HG03135 (cell line): ENCODE measurements at regions not wholly inside any gene's neighbourhood (a gene's known extent, or its start where the extent isn't known, plus 50 kb on each side); places are given as distances from the start of the nearest gene placed in this dataset.
"Not testable (repeated sequence)": the region's sequence is repeated elsewhere in the genome, so short reads cannot be mapped to it uniquely, and the experiment has no call there.

Source experiments
- ATAC-seq: cut with Tn5 transposase; IDR thresholded peaks from one replicate; pipeline ENCODE4 v1.9.1; 2021; ENCODE audit warnings: mild to moderate bottlenecking, moderate library complexity; ENCODE audit not compliant: unreplicated experiment

DNA sequence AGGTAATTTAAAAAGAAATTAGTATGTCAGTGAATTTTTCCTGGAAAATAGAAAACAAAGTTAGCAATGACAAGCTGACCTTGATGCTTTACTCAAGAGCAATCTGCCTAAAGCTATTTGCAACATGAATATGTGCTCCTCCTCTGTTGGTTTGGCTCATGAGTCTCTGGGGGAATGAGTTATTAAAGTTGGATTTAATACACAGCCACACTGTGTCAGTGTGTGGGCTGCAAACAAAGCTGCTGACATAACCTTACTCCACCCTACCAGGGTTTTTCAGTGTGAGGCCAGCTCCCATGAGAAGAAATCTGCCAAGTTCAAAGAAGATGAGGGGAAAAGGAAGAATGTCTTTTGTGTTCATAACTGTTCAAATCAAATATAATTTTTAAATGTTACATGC, 280.5 kb downstream of the TLL1 start:
- no peak for ATAC-seq

DNA sequence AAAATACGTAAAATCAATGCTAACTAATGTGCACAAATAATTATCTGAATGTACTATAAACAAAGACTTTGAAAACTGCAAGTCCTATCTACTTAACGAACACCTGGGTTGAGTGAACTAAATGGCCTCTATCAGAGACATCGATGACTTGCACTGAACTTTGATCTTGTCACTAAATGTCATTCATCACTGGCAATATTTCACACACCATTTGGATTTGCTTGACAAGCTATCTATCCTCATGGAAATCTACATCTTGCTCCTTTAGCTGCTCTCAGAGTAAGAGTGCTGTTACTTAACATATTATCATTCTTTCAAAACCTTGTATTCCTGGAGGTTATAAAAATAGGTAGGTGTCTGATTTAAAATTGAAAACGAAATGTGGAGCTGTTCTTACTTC, 289.3 kb downstream of the TLL1 start:
- ATAC-seq, result no peak

DNA sequence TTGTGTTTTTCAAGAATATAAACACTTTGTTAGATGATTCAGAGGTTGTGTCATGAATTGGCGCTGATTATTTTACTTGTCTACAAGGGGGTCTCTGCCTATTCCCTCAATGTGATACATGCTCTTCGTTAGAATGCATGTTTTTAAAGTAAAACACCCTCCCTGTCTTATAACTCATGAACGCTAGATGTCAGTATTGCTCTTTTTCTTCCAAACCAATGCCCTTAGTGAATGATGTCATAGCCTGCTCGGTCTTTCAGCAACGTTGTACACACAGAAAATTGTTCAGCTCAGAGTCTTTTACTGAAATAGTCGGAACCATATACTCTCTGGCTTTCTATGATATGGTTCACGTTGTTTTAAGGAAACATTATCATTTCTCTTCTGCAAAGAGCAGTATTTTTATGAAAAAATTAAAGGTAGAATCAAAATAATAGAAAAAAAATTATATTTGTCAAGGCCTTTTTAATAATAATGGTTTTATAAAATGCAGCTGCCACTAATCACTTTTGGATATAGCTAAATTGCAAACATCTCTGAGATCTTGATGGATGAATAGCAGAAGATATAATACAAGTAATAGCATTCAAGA, 292.9 kb downstream of the TLL1 start:
- ATAC-seq, result peak; percentile 96

DNA sequence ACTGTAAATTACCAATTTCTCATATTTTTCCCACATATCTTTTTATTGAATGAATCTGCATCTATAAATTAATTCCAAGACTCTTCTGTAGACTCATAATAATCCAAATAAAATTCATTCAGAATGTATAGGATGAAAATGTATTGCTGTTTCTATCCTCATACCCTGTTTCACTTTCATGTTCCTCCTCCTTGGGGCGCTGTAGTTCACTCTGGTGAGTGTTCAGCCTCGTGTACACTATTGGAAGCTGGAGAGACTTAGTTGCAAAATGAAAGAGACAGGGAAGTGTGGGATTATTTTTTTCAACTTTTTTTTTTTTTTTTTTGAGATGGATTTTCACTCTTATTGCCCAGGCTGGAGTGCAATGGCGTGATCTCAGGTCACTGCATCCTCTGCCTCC, 296.1 kb downstream of the TLL1 start:
- ATAC-seq, result no peak

DNA sequence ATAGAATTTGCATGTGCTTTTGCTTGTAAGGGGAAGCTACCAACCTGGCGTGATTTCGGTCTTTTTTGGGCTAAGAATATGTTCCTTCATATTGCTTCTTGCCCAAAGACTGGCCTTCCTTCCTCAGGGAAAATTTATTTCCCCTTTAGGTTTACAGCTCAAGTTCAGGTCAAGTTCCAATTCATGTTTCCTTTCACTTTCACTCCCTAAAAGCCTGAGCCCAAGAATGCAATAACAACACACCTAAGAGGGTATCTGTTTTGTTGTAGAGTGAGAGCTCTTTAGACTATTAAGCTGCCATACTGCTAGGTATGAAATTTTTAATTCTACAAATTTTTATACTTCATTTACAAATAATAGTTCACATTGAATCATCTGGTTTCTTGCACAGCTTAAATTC, 299.6 kb downstream of the TLL1 start:
- ATAC-seq, result no peak

DNA sequence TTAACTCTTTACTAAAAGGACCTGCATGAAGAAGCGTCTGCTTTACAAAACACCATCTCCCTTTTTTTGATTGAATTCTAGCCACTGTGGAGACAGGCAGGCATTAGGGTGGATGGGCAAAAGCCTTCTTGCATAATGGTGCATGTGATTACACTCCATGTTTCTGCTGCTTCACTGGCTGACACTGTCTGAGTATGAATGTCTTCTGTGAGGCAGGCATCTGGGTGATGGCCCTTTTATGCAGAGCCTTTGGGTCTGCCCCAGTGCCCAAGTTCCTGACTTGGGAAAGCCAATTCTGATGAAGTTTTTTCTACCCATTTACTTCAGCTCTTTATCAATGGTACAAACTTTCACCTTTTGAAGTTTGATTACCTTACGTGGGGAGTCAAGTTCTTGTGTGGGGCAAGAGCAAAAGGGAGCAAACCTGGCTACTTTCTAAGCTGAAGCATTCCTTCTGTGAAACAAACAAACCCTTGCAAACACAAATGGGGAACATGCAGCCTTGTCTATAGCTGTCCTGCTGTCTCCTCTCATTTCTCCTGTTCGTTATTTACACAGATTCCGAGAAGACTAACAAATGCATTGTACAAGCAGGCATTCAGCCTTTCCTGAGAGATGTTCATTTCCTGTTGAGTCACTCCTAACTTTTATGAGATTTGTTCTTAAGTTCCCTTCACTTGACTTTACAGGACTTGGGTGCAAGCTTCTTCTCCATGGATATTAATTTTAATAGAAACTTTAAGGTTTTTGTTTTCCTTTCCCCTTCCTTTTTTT, 301.9 kb downstream of the TLL1 start:
- no peak for ATAC-seq

DNA sequence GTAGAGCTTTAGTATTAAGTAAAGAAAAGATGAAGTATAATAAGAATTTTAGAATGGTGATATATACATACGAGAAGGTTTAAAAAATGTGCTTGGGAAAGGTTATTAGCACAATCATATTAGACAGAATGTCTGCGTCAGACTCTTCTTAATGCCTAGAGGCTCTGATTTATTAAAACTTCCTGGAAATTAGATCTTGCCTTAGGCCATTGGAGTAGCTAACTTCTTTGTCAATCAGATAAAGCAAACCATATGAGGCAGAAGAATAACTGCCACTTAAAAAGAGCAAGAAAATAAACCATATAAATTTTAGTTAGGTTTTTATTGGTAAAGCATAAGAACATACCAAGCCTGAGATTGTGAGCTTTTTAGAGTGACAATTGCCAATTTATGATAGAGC, 309.1 kb downstream of the TLL1 start:
- ATAC-seq, result no peak

DNA sequence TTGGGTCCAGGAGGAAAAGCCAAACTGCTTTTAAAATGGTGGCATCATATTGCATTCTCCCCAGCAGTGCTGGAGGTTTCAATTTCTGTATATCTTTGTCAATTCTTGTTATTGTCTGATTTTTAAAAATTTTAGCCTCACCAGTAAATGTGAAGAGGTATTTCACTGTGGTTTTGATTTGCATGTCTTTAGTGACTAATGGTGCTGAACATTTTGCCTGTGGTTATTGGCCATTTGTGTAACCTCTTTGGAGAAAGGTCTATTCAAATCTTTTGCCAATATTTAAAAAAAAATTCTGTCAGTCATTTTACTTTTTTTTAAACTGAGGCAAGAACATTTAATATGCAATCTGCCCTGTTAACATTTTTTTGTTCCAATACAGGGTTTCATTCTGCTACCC, 322.1 kb downstream of the TLL1 start:
- ATAC-seq, result no peak

DNA sequence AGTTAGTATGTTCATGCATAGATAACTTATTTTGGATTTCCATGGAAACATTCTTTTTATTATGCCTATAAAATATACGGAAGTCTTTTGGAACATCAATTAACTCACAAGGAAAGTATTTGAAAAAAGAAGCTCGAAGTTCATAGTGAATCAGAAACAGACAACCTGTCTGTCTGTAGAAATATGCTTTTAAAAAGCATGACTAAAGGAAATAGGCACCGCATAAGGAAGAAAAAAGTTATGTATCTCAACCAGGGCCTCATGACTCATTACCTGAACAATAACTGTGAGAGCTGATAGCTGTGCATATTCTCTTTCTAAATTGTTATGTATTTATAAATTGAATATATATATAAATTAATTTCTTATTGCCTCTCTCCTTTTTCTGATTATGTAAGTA, 324.1 kb downstream of the TLL1 start:
- no peak for ATAC-seq

DNA sequence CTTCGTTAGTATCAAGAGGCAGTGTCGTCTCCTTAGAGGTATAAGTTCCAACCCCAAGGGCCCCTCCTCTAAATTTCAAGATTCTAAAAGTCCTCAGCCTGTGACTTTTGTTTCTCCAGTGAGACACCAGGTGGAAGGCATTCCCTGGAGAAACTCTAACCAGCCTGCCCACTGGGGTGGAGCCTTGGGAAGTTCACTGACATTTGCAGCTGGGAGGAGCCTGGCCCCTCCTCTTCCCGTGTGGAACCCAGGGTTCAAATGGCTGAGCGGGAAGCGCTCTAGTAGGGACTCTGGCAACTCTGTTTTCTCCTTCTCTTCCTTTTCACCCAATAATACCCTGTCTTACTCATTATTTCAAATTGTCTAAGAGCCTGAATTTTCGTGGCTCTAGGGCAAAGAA, 325.0 kb downstream of the TLL1 start:
- ATAC-seq, result no peak

DNA sequence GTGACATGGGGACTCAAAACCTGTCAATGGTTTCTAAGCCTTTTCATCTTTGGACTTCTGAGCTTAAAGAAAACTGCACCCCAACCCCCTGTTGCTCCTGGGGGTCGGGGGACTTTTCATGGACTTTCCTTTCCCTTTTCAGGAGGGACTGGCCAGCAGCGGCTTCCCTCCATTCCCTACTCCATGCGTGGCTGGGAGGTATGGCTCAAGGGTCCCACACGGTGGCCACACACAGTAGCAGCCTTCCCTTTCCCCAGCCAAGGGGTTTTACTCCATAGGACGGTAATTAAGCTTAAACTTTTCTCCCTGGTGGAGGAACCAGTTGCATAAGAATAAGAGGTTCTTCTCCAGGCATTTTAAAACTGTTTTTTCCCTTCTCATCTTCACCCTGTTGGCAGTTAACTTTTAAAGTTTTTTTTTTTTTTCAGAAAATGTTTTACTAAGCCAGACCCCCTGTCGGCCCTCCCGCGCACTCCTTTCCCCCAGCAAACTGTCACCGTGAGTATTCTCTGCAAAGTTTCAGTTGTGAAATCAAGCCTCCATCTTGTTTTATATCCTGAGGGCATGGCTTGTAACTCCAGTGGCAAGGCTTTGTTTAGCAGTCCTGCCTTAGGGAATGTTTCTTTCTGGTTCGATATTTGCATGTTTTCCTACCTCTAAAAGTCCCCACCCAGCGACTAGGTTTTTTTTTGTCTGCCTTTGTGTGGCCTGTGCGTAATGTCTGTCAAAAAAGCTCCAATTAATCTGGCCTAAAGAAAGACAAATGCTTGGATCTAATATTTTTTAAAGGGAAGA, 325.7 kb downstream of the TLL1 start:
- no peak for ATAC-seq

DNA sequence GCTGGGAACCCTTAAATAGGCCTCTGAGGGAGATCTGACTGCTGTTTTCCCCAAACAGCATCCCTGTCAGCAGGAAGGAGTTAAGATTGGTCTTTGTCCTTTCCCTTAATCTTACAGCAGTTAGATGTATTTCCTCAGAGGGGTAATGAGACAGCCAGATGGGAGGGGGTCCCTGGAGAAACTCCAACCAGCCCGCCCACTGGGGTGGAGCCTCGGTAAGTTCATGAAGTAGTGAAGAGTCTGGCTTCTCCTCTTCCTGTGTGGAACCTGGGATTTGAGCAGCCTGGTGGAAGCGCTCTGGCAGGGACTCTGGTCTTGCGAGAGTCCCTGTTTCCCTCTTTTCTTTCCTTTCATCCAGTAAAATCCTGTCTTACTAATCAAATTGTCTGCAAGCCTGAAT, 330.0 kb downstream of the TLL1 start:
- no peak for ATAC-seq

DNA sequence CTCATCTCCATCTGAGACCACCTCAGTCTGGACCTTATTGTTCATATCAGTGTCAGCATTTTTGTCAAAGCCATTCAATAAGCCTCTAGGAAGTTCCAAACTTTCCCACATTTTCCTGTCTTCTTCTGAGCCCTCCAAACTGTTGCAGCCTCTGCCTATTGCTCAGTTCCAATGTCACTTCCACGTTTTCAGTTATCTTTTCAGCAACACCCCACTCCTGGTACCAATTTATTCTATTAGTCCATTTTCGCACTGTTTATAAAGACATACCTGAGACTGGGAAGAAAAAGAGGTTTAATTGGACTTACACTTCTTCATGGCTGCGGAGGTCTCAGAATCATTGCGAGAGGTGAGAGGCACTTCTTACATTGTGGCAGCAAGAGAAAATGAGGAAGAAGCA, 339.3 kb downstream of the TLL1 start:
- not testable (repeated sequence) for ATAC-seq

DNA sequence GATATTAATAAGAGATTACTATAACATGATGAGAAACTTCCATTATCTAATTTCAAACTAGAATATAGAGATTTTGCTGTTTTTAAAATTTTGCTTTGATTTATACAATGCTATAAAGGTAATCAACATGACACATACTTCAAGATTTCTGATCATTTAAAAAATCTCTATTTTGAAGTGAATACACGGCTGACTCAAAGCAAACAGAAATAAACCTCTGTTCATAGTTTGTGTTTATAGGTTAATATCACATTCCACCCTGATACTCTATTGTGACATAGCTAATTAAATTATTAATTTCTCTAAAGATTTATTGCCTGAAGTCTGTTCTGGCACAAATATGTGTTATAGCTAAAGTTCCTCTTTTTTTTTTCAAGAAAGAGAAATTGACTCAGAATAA, 349.2 kb downstream of the TLL1 start:
- no peak for ATAC-seq

DNA sequence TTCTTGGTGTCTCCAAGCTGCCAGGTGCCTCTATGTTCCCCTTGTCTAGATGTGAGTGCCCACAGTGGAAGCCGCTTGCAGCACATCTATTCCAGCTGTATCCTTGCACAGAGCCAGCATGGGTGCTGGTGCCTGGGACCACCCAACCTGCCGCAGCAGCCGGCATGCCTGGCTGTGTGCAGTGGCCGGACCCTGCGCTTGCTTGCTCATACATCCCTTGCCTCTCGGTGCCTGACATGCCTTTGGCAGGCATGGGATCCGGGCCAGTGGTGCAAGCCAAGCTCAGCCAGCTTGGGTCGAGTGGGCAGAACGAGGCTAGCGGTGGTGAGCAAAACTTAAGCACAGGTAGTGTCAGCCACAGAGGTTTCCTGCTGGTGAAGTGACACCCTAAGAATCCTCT, 355.1 kb downstream of the TLL1 start:
- ATAC-seq, result no peak

DNA sequence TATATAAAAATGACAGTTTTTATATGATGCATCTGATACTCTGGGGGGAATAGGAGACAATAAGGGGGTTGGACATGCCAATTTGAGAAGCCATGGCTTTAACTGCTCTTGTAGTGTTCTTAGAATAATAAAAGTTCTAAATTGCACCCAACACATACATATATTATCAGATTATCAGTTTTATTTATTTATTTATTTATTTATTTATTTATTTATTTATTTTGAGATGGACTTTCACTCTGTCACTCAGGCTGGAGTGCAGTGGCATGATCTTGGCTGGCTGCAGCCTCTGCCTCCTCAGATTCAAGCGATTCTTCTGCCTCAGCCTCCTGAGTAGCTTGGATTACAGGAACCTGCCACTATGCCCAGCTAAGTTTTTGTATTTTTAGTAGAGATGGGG, 356.8 kb downstream of the TLL1 start:
- no peak for ATAC-seq

DNA sequence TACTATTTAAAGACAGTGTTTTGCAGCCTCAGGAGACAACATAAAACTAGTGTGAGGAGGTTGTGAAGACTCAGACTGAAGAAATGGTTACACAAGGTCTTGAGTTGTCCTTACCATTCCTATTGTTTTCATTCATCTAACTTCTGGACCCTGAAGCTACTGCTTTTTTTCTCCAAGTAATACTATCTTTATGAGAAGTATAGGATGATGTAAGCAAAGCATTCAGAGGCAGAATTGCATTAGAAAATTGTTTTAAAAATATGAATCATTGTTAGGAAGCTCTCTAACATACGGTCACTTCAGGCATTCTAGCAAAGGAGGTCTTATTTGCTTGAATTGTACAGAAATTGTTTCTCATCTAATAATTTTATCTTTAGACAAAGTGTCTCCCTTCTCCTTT, 357.8 kb downstream of the TLL1 start:
- ATAC-seq, result no peak

DNA sequence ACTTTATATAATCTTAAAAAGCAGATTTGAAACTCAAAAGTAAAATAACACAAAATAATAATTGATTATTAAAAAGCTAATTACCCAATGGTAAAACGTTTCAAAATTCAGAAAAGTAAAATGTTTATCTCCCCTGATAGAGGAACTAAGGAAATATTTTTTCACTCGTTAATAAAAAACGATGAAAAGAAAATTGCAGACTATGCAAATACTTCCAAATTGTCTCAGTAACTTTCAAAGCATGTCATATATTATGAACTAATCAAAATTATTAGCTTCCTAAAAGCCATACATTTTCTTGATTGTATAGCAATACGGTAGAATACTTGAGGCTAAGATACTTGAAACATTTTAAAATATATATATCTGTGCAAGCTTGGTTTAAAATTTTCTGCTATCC, 366.3 kb downstream of the TLL1 start:
- no peak for ATAC-seq

DNA sequence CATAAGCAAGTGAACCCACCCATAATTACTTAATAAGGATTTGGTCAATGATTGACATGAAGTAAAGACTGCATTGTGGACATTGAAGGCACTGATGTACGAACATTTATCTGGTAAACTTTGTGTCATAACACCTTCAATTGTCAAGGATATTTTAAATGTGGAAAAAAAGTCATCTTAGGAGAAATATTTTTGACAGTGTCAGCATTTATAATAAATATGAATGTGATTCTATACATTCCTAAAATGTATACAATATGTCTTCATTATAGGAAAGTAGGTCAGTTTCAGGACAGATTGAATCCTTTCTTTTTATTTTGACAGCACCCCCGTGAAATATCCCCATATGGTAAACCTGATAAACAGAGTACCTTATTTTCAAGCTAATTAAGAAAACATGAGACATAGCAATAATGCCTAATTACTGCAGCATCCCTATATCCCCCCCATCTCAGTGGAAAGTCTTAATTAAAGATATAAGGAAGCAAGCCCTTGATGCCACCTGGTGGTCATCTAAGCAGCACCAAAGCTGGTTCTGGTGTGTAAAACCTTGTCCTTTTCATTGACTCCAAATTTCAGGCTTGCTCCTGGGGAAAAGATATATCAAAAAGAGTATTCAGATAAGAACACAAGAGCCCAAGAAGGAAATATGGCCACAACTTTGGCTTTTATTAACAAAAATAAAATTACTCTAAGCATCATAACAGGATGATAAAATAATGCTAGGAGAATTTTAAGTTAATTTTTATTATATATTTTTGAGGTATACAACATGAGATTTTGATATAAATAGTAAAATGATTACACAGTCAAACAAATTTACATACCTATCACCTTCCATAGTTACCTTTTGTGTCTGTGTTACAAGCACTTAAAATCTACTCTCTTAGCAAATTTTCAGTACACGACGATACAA, 379.7 kb downstream of the TLL1 start:
- ATAC-seq, result no peak

DNA sequence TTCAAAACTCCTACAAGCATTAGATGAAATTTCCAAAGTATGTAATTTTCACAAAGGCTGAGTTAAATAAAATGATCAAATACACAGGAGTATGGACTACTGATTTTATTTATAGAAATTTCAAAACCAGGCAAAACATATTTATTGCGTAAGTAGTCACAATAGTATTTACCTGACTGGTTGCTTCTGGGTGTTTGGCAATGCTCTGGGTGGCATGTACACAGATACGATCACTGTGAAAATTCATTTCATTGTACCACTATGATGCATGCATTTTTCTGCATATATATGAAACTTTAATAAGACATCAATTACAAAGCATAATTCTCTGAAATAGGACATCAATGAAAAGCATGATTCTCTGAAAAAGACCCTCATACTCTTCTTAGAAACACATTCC, 384.2 kb downstream of the TLL1 start:
- no peak for ATAC-seq

DNA sequence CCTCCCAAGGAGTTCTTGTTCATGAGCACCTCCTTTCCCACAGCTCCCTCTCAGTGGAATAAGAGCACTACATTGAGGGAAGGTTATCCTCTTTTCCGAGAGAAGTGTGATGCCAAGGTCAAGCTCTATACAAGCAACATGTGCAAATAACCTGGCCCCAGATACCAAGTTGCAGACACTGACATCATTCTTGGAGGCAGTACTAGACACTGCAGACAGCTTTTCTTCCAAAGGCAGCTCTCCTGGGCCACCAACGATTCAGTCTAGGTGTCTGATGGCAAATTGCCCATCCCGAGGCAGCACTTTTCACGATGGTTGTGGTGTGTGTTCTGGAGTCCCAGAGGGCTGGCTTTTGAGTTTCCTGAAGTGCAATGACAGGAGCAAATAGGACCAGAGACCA, 384.9 kb downstream of the TLL1 start:
- no peak for ATAC-seq
